ENCODE measurements at regions not wholly inside any gene's neighbourhood (a gene's known extent, or its start where the extent isn't known, plus 50 kb on each side); places are given as distances from the start of the nearest gene placed in this dataset.

GRCh38 chr1:232398823-232399222 lies 231.1 kb downstream of the SIPA1L2 start:
- DNase-seq (ENCODE audit: low spot score), result no peak
- no peak for TF ChIP-seq CTCF (IDR thresholded peaks at IDR 0.05; ENCODE audit: extremely low read depth, missing control alignments)

- TF ChIP-seq CTCF (IDR thresholded peaks at IDR 0.05; ENCODE audit: extremely low read depth, missing control alignments), result no peak
- DNase-seq (ENCODE audit: low spot score), result no peak
These were observed 236.3 kb downstream of the SIPA1L2 start for GRCh38 chr1:232393444-232394146.

GRCh38 chr1:232393010-232393409 lies 236.9 kb downstream of the SIPA1L2 start:
- DNase-seq (ENCODE audit: low spot score), result no peak
- TF ChIP-seq CTCF (IDR thresholded peaks at IDR 0.05; ENCODE audit: extremely low read depth, missing control alignments), result no peak

GRCh38 chr1:232390590-232390989 lies 239.3 kb downstream of the SIPA1L2 start:
- no peak for TF ChIP-seq CTCF (IDR thresholded peaks at IDR 0.05; ENCODE audit: extremely low read depth, missing control alignments)
- DNase-seq (ENCODE audit: low spot score), result no peak

DNA sequence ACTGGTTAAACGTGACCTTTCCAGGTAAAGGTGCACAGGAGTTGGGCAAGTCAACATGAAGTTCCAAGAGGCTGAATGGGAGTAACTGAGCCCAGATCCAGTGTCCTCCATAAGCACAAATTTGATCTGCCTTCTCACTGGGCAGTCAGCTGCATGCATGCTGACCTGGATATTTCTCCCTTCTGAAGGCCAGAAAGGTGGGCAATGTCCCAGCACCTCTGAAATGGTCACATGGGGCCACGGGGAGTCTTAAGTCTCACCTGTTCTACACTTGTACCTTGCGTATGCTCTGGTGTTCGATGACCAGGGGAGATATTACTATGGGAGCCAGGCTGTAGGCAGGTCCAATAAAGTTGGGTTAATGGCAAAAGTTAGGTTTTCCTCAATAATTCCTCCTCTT lies 240.2 kb downstream of the SIPA1L2 start:
- TF ChIP-seq CTCF (IDR thresholded peaks at IDR 0.05; ENCODE audit: extremely low read depth, missing control alignments), result no peak
- DNase-seq (ENCODE audit: low spot score), result no peak

DNA sequence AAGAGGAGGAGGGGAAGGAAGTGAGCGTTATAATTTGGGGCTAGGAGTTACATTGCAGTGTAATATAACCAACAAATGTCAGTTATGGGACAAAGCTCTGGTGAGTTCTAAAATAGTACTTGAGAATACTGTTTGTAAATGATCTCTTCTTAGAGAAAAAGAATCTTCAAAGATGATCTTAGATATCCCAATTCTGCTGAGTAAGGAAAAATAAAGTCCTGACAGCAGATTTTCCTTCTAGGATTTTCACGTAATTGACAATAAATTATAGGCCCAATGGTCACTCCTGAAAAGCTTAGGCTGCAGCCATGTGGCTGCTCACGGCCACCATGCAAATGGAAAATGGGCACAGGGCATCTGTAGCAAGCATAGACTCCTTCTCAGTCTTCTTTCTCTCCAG lies 241.6 kb downstream of the SIPA1L2 start:
- no peak for TF ChIP-seq CTCF (IDR thresholded peaks at IDR 0.05; ENCODE audit: extremely low read depth, missing control alignments)
- DNase-seq (ENCODE audit: low spot score), result no peak

- no peak for TF ChIP-seq CTCF (IDR thresholded peaks at IDR 0.05; ENCODE audit: extremely low read depth, missing control alignments)
- DNase-seq (ENCODE audit: low spot score), result no peak
These were observed 243.0 kb downstream of the SIPA1L2 start for GRCh38 chr1:232386721-232387510.

Measured in GM20000 (cell line).